Ishikawa (cell line): ENCODE measurements at regions not wholly inside any gene's neighbourhood (a gene's known extent, or its start where the extent isn't known, plus 50 kb on each side); places are given as distances from the start of the nearest gene placed in this dataset.
A peak's percentile ranks its signal among the peaks of the same experiment; 100 is the strongest.

Source experiments
- CEBPB ChIP-seq: IDR thresholded peaks from 2 replicates; pipeline ENCODE4 v1.6.1; 2012
- CREB1 ChIP-seq: IDR thresholded peaks from 2 replicates; pipeline ENCODE4 v1.6.1; 2012; ENCODE audit warnings: low read depth
- EGR1 ChIP-seq: IDR thresholded peaks from 2 replicates; pipeline ENCODE4 v1.6.1; 2012
- FOXM1 ChIP-seq: IDR thresholded peaks from 2 replicates; pipeline ENCODE4 v1.6.1; 2012; ENCODE audit warnings: low read depth, borderline replicate concordance
- MAX ChIP-seq: IDR thresholded peaks from 2 replicates; pipeline ENCODE4 v1.6.1; 2012
- NFIC ChIP-seq: IDR thresholded peaks from 2 replicates; pipeline ENCODE4 v1.6.1; 2012
- RAD21 ChIP-seq: IDR thresholded peaks from 2 replicates; pipeline ENCODE4 v1.6.1; 2012; ENCODE audit warnings: low read depth
- TAF1 ChIP-seq: IDR thresholded peaks from 2 replicates; pipeline ENCODE4 v1.6.1; 2012; ENCODE audit warnings: low read depth, mild to moderate bottlenecking
- TCF12 ChIP-seq: IDR thresholded peaks from 2 replicates; pipeline ENCODE4 v1.6.1; 2012; ENCODE audit warnings: low read depth
- TEAD4 ChIP-seq: IDR thresholded peaks from 2 replicates; pipeline ENCODE4 v1.6.1; 2012
- YY1 ChIP-seq: IDR thresholded peaks from 2 replicates; pipeline ENCODE4 v1.6.1; 2012; ENCODE audit warnings: low read depth
- ZBTB7A ChIP-seq: IDR thresholded peaks from 2 replicates; pipeline ENCODE4 v1.6.1; 2012; ENCODE audit warnings: low read depth
- TF ChIP-seq, protein P1 (sequence below): IDR thresholded peaks from 2 replicates; pipeline ENCODE4 v1.6.1; 2012; ENCODE audit warnings: low read depth, mild to moderate bottlenecking
- TF ChIP-seq, protein P2 (sequence below): IDR thresholded peaks from 2 replicates; pipeline ENCODE4 v1.6.1; 2012

GRCh38 chr12:22986997-22987396, 362.0 kb downstream of the ETNK1 start:
- TF ChIP-seq, protein P1, sequence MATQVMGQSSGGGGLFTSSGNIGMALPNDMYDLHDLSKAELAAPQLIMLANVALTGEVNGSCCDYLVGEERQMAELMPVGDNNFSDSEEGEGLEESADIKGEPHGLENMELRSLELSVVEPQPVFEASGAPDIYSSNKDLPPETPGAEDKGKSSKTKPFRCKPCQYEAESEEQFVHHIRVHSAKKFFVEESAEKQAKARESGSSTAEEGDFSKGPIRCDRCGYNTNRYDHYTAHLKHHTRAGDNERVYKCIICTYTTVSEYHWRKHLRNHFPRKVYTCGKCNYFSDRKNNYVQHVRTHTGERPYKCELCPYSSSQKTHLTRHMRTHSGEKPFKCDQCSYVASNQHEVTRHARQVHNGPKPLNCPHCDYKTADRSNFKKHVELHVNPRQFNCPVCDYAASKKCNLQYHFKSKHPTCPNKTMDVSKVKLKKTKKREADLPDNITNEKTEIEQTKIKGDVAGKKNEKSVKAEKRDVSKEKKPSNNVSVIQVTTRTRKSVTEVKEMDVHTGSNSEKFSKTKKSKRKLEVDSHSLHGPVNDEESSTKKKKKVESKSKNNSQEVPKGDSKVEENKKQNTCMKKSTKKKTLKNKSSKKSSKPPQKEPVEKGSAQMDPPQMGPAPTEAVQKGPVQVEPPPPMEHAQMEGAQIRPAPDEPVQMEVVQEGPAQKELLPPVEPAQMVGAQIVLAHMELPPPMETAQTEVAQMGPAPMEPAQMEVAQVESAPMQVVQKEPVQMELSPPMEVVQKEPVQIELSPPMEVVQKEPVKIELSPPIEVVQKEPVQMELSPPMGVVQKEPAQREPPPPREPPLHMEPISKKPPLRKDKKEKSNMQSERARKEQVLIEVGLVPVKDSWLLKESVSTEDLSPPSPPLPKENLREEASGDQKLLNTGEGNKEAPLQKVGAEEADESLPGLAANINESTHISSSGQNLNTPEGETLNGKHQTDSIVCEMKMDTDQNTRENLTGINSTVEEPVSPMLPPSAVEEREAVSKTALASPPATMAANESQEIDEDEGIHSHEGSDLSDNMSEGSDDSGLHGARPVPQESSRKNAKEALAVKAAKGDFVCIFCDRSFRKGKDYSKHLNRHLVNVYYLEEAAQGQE, result no peak
- TF ChIP-seq CREB1 (no peak), MAX (no peak)

GRCh38 chr12:22990501-22990900, 365.5 kb downstream of the ETNK1 start:
- no peak for TF ChIP-seq MAX
- TF ChIP-seq, protein P1, result no peak

DNA sequence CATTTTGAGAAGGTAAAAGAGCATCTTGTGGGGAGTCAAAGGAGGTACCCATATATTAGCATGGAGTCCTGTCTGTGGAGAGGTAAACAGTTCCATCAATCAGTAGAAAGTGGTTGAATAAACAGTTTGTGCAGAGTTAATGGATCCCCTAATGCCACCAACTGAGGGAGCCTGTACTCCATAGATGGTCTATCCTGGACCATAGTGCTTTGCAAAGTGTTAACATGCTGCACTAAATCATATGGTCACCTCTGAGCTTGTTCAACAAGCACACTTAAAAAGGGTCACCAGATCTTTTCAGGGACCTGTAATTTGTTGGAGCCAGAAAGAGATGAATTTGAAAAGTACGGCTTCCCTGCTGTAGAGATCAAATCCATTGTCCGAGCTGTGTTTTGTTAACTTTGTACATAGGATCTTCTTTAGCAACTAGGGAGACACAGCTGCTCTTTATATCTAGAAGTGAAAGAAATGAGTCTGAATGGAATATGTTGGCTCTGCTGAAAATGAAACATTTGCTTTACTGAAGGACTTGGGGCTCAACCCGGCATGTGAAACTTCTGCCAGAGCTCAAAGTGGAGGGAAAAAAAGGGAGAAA, 366.4 kb downstream of the ETNK1 start:
- TF ChIP-seq FOXM1 (no peak), NFIC (no peak), RAD21 (no peak), ZBTB7A (no peak), MAX (no peak), CREB1 (no peak), TEAD4 (no peak), TAF1 (no peak)

DNA sequence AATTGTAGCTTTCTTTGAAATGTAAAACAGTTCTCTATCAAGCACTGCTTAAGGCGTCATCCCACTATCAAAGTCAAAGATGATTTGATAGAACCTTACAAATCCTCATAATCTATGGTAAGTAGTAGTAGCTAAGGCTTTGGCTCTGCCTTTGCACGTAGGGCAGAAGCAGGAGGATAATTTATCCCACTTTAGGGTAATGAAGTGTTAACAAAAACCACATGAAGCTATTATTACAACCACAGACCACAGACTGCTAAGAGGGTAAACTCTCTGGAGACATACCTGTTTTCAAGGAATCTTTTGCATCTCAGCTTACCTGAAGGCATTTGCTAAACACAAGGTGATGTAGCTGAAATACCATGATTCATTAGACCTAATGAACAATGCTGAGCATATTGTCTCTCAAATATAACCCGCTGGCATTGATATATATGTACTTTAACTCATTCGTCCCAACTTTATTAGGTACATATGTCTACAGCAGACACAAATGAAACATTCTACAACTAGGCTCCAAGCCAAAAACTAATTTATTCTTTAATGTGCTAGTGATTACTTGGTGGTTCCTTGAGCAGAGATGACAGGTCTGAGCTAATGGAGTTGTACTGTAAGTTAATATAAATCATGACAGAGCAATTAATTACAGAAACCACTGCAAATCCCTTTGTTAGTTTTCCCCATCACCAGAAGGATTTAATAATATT, 368.8 kb downstream of the ETNK1 start:
- no peak for TF ChIP-seq RAD21
- no peak for TF ChIP-seq ZBTB7A
- TF ChIP-seq YY1, result no peak
- no peak for TF ChIP-seq FOXM1
- TF ChIP-seq CREB1, result no peak
- no peak for TF ChIP-seq TCF12
- TF ChIP-seq TAF1, result no peak
- TF ChIP-seq, protein P1, result no peak
- TF ChIP-seq NFIC, result no peak
- no peak for TF ChIP-seq CEBPB
- TF ChIP-seq TEAD4, result no peak
- TF ChIP-seq, protein P2, sequence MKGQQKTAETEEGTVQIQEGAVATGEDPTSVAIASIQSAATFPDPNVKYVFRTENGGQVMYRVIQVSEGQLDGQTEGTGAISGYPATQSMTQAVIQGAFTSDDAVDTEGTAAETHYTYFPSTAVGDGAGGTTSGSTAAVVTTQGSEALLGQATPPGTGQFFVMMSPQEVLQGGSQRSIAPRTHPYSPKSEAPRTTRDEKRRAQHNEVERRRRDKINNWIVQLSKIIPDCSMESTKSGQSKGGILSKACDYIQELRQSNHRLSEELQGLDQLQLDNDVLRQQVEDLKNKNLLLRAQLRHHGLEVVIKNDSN, result no peak
- no peak for TF ChIP-seq EGR1
- no peak for TF ChIP-seq MAX

DNA sequence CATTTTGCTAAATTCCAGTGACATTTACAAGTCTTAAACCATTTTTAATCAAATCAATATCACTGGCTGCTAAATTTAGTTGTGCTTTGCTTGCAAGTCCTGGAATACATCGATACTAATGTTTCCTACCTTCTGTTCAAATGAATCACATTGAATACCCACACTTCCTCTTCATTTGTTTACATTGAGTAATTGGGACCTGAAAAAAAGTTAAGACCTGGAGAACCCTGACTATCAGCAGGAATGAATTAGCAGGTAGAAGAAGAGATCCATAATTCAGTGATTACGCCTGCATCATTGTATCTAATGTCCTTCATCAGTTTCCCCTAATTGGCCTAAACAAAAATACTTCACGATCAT, 369.3 kb downstream of the ETNK1 start:
- TF ChIP-seq NFIC, result no peak
- TF ChIP-seq FOXM1, result no peak

GRCh38 chr12:23001487-23001886, 376.5 kb downstream of the ETNK1 start:
- no peak for TF ChIP-seq RAD21
- TF ChIP-seq, protein P1, result peak; percentile 77
